DMS53 (cell line): ENCODE measurements at regions not wholly inside any gene's neighbourhood (a gene's known extent, or its start where the extent isn't known, plus 50 kb on each side); places are given as distances from the start of the nearest gene placed in this dataset.
"Not testable (repeated sequence)": the region's sequence is repeated elsewhere in the genome, so short reads cannot be mapped to it uniquely, and the experiment has no call there.

Experiments used
- DNase-seq: peaks from one replicate; lab custom pipeline; 2025; lab: John Stamatoyannopoulos, UW

DNA sequence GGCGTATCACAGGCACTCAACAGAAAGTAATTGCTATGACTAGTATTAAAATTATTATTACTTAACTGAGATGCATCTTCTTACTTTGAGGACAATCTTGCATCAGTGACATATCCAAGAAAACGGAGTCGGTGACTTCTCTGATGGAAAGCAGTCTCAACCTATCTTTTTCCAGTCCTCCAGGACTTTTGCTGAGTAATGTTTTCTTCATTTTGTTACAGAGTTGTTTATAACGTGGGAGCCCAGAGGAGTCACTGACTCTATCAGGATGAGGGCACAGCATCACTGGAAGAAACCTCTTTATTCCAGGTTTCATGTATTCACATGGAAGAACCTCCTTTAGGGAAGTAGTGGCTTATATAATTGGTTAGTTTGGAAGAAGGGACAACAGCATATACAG, 51.5 kb upstream of the MELK start:
- DNase-seq = no peak

DNA sequence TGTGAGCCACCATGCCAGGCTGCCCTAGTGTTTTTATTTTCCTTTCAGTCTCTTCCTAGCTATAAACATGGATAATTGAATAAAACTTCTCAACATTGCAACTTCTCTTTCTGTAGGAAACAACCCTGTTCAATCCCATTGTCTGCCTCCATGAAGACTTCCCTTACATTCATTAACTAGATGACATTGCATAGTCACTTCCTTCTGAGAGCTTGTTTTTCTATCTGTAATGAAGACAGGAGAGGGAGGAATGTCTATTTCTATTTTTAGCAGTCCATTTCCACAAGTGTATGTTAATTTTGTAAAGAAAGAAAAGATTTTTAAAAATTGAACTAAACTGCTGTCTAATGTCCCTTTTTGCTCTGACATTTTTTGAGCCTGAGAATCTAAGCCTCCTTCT, 55.6 kb upstream of the MELK start:
- peak; percentile 4 for DNase-seq

GRCh38 chr9:36504156-36504555, 68.5 kb upstream of the MELK start:
- DNase-seq = no peak

GRCh38 chr9:36503172-36504088, 69.3 kb upstream of the MELK start:
- DNase-seq = no peak

DNA sequence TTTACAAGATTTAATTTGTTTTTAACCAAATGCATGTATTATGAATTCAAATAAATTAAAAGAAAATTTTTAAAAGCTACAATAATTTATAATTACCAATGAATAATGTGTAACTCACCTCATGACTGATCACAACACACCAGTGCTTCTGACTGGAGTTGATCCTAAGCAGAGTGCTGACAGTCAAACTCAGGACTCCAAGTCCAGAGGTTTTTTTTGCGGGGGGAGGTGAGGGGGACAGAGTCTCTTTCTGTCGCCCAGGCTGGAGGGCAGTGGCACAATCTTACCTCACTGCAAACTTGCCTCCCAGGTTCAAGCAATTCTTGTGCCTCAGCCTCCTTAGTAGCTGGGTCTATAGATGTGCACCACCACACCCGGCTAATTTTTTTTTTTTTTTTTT, 71.0 kb upstream of the MELK start:
- no peak for DNase-seq

GRCh38 chr9:36500931-36501330, 71.8 kb upstream of the MELK start:
- DNase-seq = not testable (repeated sequence)

GRCh38 chr9:36499174-36499890, 73.4 kb upstream of the MELK start:
- no peak for DNase-seq

- DNase-seq = not testable (repeated sequence)
Measured at GRCh38 chr9:36493564-36493963, 79.1 kb upstream of the MELK start.

DNA sequence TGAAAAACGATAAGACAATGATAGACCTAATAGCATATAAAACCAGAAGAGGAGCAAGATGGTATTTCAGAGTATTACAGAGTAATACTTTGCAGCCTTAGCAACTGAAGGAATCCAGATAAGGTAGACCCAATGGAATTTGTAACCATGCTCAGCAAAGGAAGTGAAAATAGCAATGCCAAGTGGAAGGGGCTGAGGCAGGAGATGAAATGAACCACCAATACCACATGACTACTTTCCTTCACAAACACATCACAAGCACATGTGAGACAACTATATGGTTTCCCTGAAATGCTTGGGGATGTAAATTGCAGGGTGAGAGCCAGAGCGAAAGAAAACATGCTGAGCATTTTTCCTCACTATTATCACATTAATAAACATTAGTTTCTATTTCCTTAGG, 79.8 kb upstream of the MELK start:
- DNase-seq = no peak

DNA sequence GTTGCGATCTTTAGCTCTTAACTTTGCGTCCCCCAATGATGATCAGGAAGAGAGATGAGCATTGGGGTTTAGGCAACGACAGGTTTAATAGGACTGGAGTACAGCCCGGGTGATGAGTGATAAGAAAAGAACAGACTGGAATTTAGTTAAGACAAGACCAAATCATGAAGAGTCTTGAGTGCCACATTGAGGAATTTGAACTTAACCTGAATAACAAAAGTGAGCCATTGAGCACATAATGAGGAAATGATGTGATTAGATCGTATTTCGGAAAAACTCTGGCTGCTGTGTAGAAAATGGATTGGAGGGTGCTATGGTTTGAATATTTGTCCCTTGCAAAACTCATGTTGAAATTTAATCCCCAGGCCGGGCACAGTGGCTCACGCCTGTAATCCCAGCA, 83.2 kb upstream of the MELK start:
- DNase-seq = no peak

- DNase-seq = no peak
Measured at GRCh38 chr9:36488389-36488756, 84.3 kb upstream of the MELK start.

- DNase-seq = peak; percentile 94
Measured at GRCh38 chr9:36487482-36488388, 85.0 kb upstream of the MELK start.

- peak; percentile 54 for DNase-seq
Measured at GRCh38 chr9:36486933-36487481, 85.7 kb upstream of the MELK start.

DNA sequence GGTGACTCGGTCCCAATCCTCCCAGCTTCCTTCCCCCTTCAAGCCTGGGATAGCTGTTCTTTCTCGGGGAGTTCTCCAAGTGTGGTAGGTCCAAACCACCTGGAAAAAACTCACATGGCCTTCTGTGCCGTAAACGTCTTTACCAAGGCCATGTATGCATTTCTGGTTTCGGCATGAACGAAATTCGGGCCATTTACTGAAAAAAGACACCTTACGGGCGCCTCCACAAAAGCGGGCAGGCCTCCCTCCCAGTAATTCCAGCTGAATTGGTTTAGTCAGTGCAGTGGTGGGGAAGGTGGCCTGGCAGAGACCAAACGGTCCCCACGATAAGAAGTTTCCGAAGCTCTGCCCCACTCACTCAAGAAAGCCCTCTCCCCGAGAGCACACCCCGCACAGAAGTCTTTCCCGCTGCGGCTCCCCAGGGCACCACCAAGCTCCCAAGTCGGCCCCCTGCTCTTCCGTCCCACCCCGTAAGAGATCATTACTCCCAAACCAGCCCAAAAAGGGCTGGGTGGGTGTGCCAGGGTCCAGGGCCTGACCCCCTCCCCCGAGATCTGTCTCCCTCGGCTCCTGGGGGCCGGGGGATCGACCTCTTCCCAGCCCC, 86.3 kb upstream of the MELK start:
- peak; percentile 33 for DNase-seq

DNA sequence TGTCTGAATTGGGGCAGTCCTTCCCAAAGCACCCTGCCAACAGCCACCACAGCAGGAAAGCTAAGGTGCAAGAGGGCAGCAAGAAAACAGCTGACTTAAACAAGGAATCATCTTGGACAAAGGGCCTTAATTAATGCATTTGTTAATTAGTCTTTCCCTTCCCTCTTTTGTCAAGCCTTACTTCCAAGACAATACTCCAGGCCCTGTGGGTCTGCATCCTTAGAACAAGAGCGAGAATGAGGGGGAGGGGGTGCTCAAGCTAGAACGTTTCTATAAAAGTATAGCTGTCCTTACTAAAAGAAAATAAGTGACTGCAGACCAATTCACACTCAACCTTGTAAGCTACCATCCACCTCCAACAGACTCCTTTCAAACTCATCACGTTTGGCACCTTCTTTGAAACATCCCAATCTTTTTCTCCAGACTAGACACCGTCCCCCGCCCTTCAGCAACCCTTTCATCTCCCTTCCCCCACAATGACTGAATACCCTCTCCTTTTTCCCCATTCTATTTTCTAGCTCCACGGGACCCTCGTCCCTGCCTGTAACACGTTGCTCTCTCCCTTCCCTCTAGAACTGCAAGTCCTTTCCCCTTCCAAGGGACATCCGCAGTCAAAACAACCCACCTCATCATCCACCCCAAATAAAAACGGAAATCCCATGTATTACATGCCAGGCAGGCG, 85.7 kb upstream of the RNF38 start:
- DNase-seq = peak; percentile 2

GRCh38 chr9:36484124-36484523, 84.1 kb upstream of the RNF38 start:
- DNase-seq = no peak

GRCh38 chr9:36479101-36479500, 79.0 kb upstream of the RNF38 start:
- DNase-seq = no peak

- no peak for DNase-seq
Measured at GRCh38 chr9:36471359-36471758, 71.3 kb upstream of the RNF38 start.

- no peak for DNase-seq
Measured at GRCh38 chr9:36470643-36471290, 70.7 kb upstream of the RNF38 start.

DNA sequence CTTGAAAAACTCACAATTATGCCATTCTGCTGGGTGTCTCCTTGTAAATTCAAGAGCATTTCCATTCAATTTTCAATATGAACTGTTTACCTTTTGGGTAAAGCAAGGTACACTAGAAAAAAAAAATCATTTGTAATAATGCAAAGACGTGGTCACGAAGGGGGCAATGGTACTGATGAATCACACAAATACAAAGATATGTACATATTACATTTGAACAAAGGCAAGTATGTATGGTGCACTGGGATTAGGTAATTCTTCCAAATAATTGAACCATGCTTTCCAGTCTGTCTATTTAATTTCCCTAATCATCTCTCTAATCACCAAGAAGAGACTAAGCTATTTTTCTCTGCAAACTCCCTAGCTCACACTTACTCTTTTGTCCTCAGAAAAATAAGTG, 63.4 kb upstream of the RNF38 start:
- no peak for DNase-seq

DNA sequence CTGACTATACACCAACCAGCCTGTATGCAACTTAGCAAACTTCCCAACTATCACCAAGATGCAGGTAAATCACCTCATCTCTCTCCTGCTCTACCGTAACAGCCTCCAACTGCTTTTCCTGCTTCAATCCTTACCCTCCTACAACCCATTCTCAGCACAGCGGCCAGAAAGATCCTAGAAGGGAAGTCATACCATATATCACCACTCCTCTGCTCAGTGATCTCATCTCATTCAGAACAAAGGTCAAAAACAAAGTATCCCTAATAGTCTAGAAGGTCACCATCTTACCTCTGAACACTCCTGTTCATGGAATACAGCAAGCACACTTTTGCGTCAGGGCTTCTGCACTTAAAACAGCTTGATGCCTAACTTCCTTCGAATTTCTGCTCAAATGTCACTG, 62.2 kb upstream of the RNF38 start:
- DNase-seq = no peak
